ENCODE measurements at regions not wholly inside any gene's neighbourhood (a gene's known extent, or its start where the extent isn't known, plus 50 kb on each side); places are given as distances from the start of the nearest gene placed in this dataset.

DNA sequence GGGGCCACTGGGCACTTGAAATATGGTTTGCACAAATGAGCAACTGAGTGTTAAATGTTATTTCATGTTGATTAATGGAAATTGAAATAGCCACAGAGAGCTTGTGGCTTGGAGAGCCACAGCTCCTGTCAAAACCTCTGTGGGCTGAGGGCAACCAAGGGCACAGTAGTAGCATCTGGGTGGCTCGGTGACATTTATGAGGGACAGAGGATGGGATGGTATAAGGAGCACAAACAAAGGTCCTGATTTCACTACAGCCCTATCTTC, 215.9 kb downstream of the SOX9 start:
- Histone ChIP-seq H3K9me3 (ENCODE audit: low read depth, low read length, poor library complexity, severe bottlenecking) (no peaks in the 10 kb centered on the region), H3K27ac (ENCODE audit: low read depth, low read length, poor library complexity, severe bottlenecking) (no peak overlapping the region), H3K27me3 (replicated peaks; ENCODE audit: insufficient read depth, low read depth, low read length, poor library complexity) (no peaks in the 10 kb centered on the region), H3K4me1 (ENCODE audit: insufficient read depth, low read length, poor library complexity, severe bottlenecking) (peaks cover 34% of the 10 kb centered on the region), H3K36me3 (ENCODE audit: insufficient read depth, low read length, poor library complexity, severe bottlenecking) (no peaks in the 10 kb centered on the region), H3K4me3 (ENCODE audit: low read depth, low read length, poor library complexity, severe bottlenecking) (no peak overlapping the region)
- no TSS peak for BruUV-seq (replicated peaks)
- ChIA-PET CTCF (no interaction called here), POLR2A (ENCODE audit: low non-redundant PET) (no interaction called here)
- intact Hi-C loops (cut with micrococcal nuclease; ENCODE audit: unreplicated experiment): loop anchor here (10.0 kb wide), 1 partner anchor 212 kb away; the partner anchor contains the start of gene SOX9
- no peak for DNase-seq (ENCODE audit: low spot score)
- TF ChIP-seq EZH2 (IDR thresholded peaks at IDR 0.05; ENCODE audit: borderline replicate concordance, low read depth, low read length, poor library complexity, severe bottlenecking): no peak
- no peak for TF ChIP-seq CTCF (conservative IDR thresholded peaks at IDR 0.05; ENCODE audit: low read depth, low read length)

DNA sequence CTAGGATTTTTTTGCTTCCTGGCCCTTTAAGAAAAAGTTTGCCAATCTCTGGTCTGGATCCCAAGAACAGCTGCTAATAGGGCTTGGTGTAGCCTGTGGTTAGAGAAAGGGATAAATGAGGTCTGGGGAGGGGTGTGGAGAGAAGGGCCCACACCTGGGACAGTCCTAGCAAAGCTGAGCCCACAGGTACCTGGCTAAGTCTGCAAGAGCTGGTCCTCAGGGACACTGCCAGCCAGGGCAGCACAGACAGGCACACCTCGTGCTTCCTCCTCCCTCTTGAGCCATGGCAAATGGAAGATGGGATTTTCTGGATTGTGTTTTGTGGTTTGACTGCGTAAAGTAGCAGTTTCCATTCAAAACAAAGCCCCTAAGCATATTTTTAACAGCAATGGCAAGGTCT, 217.5 kb downstream of the SOX9 start:
- intact Hi-C loops (cut with micrococcal nuclease; ENCODE audit: unreplicated experiment): loop anchor here (10.0 kb wide), 1 partner anchor 214 kb away; the partner anchor contains the start of gene SOX9
- POLR2A ChIA-PET (ENCODE audit: low non-redundant PET): no interaction called here
- H3K4me3 ChIP-seq (ENCODE audit: low read depth, low read length, poor library complexity, severe bottlenecking): no peak overlapping the region
- CTCF ChIA-PET: no interaction called here
- no peaks in the 10 kb centered on the region for H3K36me3 ChIP-seq (ENCODE audit: insufficient read depth, low read length, poor library complexity, severe bottlenecking)
- no peak for TF ChIP-seq EZH2 (IDR thresholded peaks at IDR 0.05; ENCODE audit: borderline replicate concordance, low read depth, low read length, poor library complexity, severe bottlenecking)
- no peak for TF ChIP-seq CTCF (conservative IDR thresholded peaks at IDR 0.05; ENCODE audit: low read depth, low read length)
- BruUV-seq (replicated peaks): no TSS peak
- H3K4me1 ChIP-seq (ENCODE audit: insufficient read depth, low read length, poor library complexity, severe bottlenecking): peaks cover 50% of the 10 kb centered on the region
- no peak for DNase-seq (ENCODE audit: low spot score)
- no peaks in the 10 kb centered on the region for H3K27me3 ChIP-seq (replicated peaks; ENCODE audit: insufficient read depth, low read depth, low read length, poor library complexity)
- peak overlapping the region; percentile 66 for H3K27ac ChIP-seq (ENCODE audit: low read depth, low read length, poor library complexity, severe bottlenecking)
- H3K9me3 ChIP-seq (ENCODE audit: low read depth, low read length, poor library complexity, severe bottlenecking): no peaks in the 10 kb centered on the region

DNA sequence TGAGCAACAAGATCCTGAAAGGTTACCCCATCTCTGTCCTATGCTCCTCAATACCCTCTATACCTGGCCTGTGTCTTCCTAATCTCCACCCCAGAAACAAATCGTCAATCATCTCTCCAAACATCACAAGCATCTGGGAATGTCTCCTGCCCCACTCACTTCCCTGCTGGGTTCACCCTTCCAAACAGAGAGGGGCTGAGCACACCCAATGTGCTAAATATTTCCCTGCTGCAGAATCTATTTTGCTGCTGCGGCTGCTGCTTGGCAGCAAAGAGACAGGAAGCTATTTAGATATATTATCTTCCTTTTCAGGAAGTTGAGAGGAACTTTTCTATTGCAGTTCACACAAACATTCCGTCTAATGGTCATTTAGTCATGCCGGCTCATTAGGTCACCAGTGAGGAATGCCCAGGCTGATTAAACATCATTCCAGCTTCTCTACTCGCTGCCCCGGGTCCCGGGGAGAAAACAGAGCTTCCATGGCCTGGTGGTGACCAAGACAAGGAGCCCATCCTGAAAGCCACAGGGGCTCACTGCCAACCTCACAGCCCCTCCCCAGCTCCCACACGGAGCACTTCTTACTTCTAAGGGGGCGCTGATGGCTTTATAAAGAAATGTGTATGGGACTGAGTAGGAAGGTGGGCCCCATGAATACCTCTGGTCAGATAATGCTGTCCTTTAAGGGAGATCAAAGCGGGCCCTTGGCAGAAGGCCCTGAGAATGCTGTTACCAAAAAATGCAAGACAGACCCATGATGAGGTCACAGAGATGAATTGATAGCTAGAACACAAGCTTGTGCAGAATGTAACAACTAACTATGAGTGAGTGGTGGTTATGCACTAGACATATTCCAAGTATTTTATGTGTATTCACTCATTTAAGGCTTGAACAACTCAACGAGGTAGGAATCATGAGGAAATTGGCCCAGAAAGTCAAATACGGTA, 218.3 kb downstream of the SOX9 start:
- intact Hi-C loops (cut with micrococcal nuclease; ENCODE audit: unreplicated experiment): loop anchor here (10.0 kb wide), 1 partner anchor 214 kb away; the partner anchor contains the start of gene SOX9
- TF ChIP-seq CTCF (conservative IDR thresholded peaks at IDR 0.05; ENCODE audit: low read depth, low read length) (no peak), EZH2 (IDR thresholded peaks at IDR 0.05; ENCODE audit: borderline replicate concordance, low read depth, low read length, poor library complexity, severe bottlenecking) (no peak)
- POLR2A ChIA-PET (ENCODE audit: low non-redundant PET): no interaction called here
- no TSS peak for BruUV-seq (replicated peaks)
- H3K27ac ChIP-seq (ENCODE audit: low read depth, low read length, poor library complexity, severe bottlenecking): peak overlapping the region; percentile 66
- H3K4me1 ChIP-seq (ENCODE audit: insufficient read depth, low read length, poor library complexity, severe bottlenecking): peaks cover 50% of the 10 kb centered on the region
- peak; percentile 88 for DNase-seq (ENCODE audit: low spot score)
- no peaks in the 10 kb centered on the region for H3K36me3 ChIP-seq (ENCODE audit: insufficient read depth, low read length, poor library complexity, severe bottlenecking)
- no peak overlapping the region for H3K4me3 ChIP-seq (ENCODE audit: low read depth, low read length, poor library complexity, severe bottlenecking)
- CTCF ChIA-PET: no interaction called here
- H3K27me3 ChIP-seq (replicated peaks; ENCODE audit: insufficient read depth, low read depth, low read length, poor library complexity): no peaks in the 10 kb centered on the region
- H3K9me3 ChIP-seq (ENCODE audit: low read depth, low read length, poor library complexity, severe bottlenecking): no peaks in the 10 kb centered on the region

Measured in A673 (cell line).